Sigmoid colon (tissue), 6 donors: ENCODE measurements at regions not wholly inside any gene's neighbourhood (a gene's known extent, or its start where the extent isn't known, plus 50 kb on each side); places are given as distances from the start of the nearest gene placed in this dataset.
"Not testable (repeated sequence)": the region's sequence is repeated elsewhere in the genome, so short reads cannot be mapped to it uniquely, and the experiment has no call there.

ENCODE experiments used
- DNase-seq: peaks from one replicate; pipeline ENCODE4 v3.0.0-alpha.2; 2019
- H3K27ac ChIP-seq, 4 donors: fragments of 200-600 bp; sonication (generic); one replicate each; pipeline ENCODE4 v1.5.1; 2016 to 2019; ENCODE audit warnings: mild to moderate bottlenecking in 1 of 4
- H3K27me3 ChIP-seq, 3 donors: fragments of 200-600 bp; sonication (generic); one replicate each; pipeline ENCODE4 v1.5.1; 2019; ENCODE audit warnings: mild to moderate bottlenecking in 1 of 3
- H3K36me3 ChIP-seq, 4 donors: fragments of 200-600 bp; sonication (generic); one replicate each; pipeline ENCODE4 v1.5.1; 2016 to 2019
- H3K4me1 ChIP-seq, 4 donors: fragments of 200-600 bp; sonication (generic); one replicate each; pipeline ENCODE4 v1.5.1; 2017 to 2019
- H3K4me3 ChIP-seq, 4 donors: fragments of 200-600 bp; sonication (generic); one replicate each; pipeline ENCODE4 v1.5.1; 2017 to 2019; ENCODE audit warnings: mild to moderate bottlenecking in 2 of 4, moderate library complexity in 1 of 4
- H3K9me3 ChIP-seq, 4 donors: fragments of 200-600 bp in 3 of 4; sonication (generic) in 3 of 4; one replicate each; pipeline versions ENCODE4 v1.5.1 to v1.6.1; 2013 to 2019
- CTCF ChIP-seq, 4 experiments: fragments of 450-650 bp in 3 of 4; fragments of 200-600 bp in 1 of 4; IDR thresholded peaks; one replicate each; pipeline ENCODE4 v1.5.1; 2016 to 2019; ENCODE audit warnings: antibody characterized with exemption in 4 of 4, mild to moderate bottlenecking in 3 of 4, moderate library complexity in 2 of 4
- EP300 ChIP-seq, 4 donors: sonication (generic); formaldehyde crosslinking; IDR thresholded peaks; one replicate each; pipeline ENCODE4 v1.6.1; 2017; ENCODE audit warnings: antibody characterized with exemption in 4 of 4
- POLR2A ChIP-seq, 2 donors: fragments of 450-650 bp; IDR thresholded peaks; one replicate each; pipeline ENCODE4 v1.6.1; 2016; ENCODE audit warnings: antibody characterized with exemption in 2 of 2, mild to moderate bottlenecking in 2 of 2, moderate library complexity in 2 of 2
- POLR2AphosphoS5 ChIP-seq, 4 donors: sonication (generic); formaldehyde crosslinking; IDR thresholded peaks; one replicate each; pipeline ENCODE4 v1.6.1; 2017; ENCODE audit warnings: antibody characterized with exemption in 4 of 4
- WGBS, 2 donors: extraction: QIAGEN DNeasy Blood & Tissue Kit; methylation state at CpG; one replicate each; pipeline ENCODE4 v1.1.7; 2013; 5-methylcytosine and 5-hydroxymethylcytosine counted together
- intact Hi-C: fragments of 100-400 bp; cut with DNase I; formaldehyde crosslinking; loops from one replicate; pipeline ENCODE4 v1.15.1; 2023
- donor health status: healthy with polysubstance abuse.
- donor health status: healthy.

GRCh38 chr6:76972474-76972873 is 490.8 kb downstream of the HTR1B start:
- Histone ChIP-seq H3K27me3 (no peaks in the 10 kb centered on the region), H3K9me3 (no peaks in the 10 kb centered on the region), H3K4me3 (no peak overlapping the region), H3K27ac (no peak overlapping the region), H3K4me1 (no peaks in the 10 kb centered on the region), H3K36me3 (no peaks in the 10 kb centered on the region)
- no peak for TF ChIP-seq EP300 (IDR thresholded peaks at IDR 0.05)
- TF ChIP-seq POLR2AphosphoS5 (IDR thresholded peaks at IDR 0.05), result no peak
- TF ChIP-seq CTCF (IDR thresholded peaks at IDR 0.05), result no peak
- TF ChIP-seq POLR2A (IDR thresholded peaks at IDR 0.05), result no peak
- intact Hi-C loops, result no loop called here
- DNase-seq, result no peak

GRCh38 chr6:76959177-76959576 is 504.1 kb downstream of the HTR1B start:
- H3K27ac ChIP-seq, intact Hi-C loops, H3K4me3 ChIP-seq, H3K4me1 ChIP-seq, H3K9me3 ChIP-seq, DNase-seq, H3K36me3 ChIP-seq, H3K27me3 ChIP-seq: not testable (repeated sequence)
- 86 to 90% methylated on average over 15 of the region's 15 CpGs for WGBS, 2 donors

- Histone ChIP-seq H3K27me3 (no peaks in the 10 kb centered on the region), H3K27ac (no peak overlapping the region), H3K4me1 (no peaks in the 10 kb centered on the region), H3K4me3 (no peak overlapping the region), H3K9me3 (no peaks in the 10 kb centered on the region), H3K36me3 (no peaks in the 10 kb centered on the region)
- intact Hi-C loops, result no loop called here
- 88 to 89% methylated on average over 2 of the region's 2 CpGs for WGBS, 2 donors
- TF ChIP-seq CTCF (IDR thresholded peaks at IDR 0.05) (no peak), EP300 (IDR thresholded peaks at IDR 0.05) (no peak), POLR2A (IDR thresholded peaks at IDR 0.05) (no peak), POLR2AphosphoS5 (IDR thresholded peaks at IDR 0.05) (no peak)
- no peak for DNase-seq
These were observed 520.9 kb downstream of the HTR1B start for GRCh38 chr6:76942203-76942966.

- Histone ChIP-seq H3K27me3 (no peaks in the 10 kb centered on the region), H3K4me1 (no peaks in the 10 kb centered on the region), H3K27ac (no peak overlapping the region), H3K9me3 (peaks cover 0 to 4% (median 0%) of the 10 kb centered on the region in 4 donors), H3K36me3 (no peaks in the 10 kb centered on the region), H3K4me3 (no peak overlapping the region)
- 75 to 81% methylated on average over 1 of the region's 1 CpG for WGBS, 2 donors
- no peak for DNase-seq
- intact Hi-C loops, result no loop called here
- TF ChIP-seq POLR2A (IDR thresholded peaks at IDR 0.05), result no peak
These were observed 523.1 kb downstream of the HTR1B start for GRCh38 chr6:76940191-76940590.

- WGBS, 2 donors, result 73 to 83% methylated on average over 2 of the region's 2 CpGs
- H3K36me3 ChIP-seq, result no peaks in the 10 kb centered on the region
- intact Hi-C loops, result no loop called here
These were observed 548.6 kb downstream of the HTR1B start for GRCh38 chr6:76914737-76915136.

GRCh38 chr6:76905541-76905940 is 557.8 kb downstream of the HTR1B start:
- H3K9me3 ChIP-seq, DNase-seq, H3K27ac ChIP-seq, H3K4me1 ChIP-seq, H3K4me3 ChIP-seq, H3K27me3 ChIP-seq, intact Hi-C loops, H3K36me3 ChIP-seq: not testable (repeated sequence)
- WGBS, 2 donors, result 84 to 87% methylated on average over 6 of the region's 6 CpGs

More at GRCh38 chr6:76914737-76915136, 548.6 kb downstream of the HTR1B start:
- H3K4me1 ChIP-seq, result no peaks in the 10 kb centered on the region
- no peak for DNase-seq
- H3K9me3 ChIP-seq, result no peaks in the 10 kb centered on the region
- H3K27ac ChIP-seq, result no peak overlapping the region
- H3K4me3 ChIP-seq, result no peak overlapping the region
- H3K27me3 ChIP-seq, result no peaks in the 10 kb centered on the region
- TF ChIP-seq CTCF (IDR thresholded peaks at IDR 0.05) (no peak), POLR2A (IDR thresholded peaks at IDR 0.05) (no peak), EP300 (IDR thresholded peaks at IDR 0.05) (no peak), POLR2AphosphoS5 (IDR thresholded peaks at IDR 0.05) (no peak)
